Liver (tissue), 3 donors: ENCODE measurements at regions not wholly inside any gene's neighbourhood (a gene's known extent, or its start where the extent isn't known, plus 50 kb on each side); places are given as distances from the start of the nearest gene placed in this dataset.

ENCODE experiments used
- EGR1 ChIP-seq, 2 donors: IDR thresholded peaks; 2 replicates each; pipeline ENCODE4 v1.6.1; 2016 to 2018; ENCODE audit warnings: antibody characterized with exemption in 2 of 2, low read depth in 2 of 2
- RAD21 ChIP-seq, 2 donors: IDR thresholded peaks; 2 replicates each; pipeline ENCODE4 v1.6.1; 2016; ENCODE audit warnings: antibody characterized with exemption in 2 of 2, mild to moderate bottlenecking in 2 of 2
- RXRA ChIP-seq, 2 donors: IDR thresholded peaks; 2 replicates each; pipeline ENCODE4 v1.6.1; 2017 to 2018; ENCODE audit warnings: antibody characterized with exemption in 2 of 2, mild to moderate bottlenecking in 1 of 2
- SP1 ChIP-seq: IDR thresholded peaks from 2 replicates; pipeline ENCODE4 v1.6.1; 2018; ENCODE audit warnings: antibody characterized with exemption, mild to moderate bottlenecking
- YY1 ChIP-seq: IDR thresholded peaks from 2 replicates; pipeline ENCODE4 v1.6.1; 2016; ENCODE audit warnings: antibody characterized with exemption, mild to moderate bottlenecking
- TF ChIP-seq, protein P1 (sequence below): fragments of 150-350 bp; IDR thresholded peaks from 2 replicates; pipeline ENCODE4 v1.5.1; 2017; ENCODE audit warnings: improper control_type of control experiment, low read depth, low read length; ENCODE audit not compliant: missing input control
- TF ChIP-seq, protein P2 (sequence below): IDR thresholded peaks from 2 replicates; pipeline ENCODE4 v1.6.1; 2016; ENCODE audit warnings: antibody characterized with exemption
- TF ChIP-seq, protein P3 (sequence below): IDR thresholded peaks from 2 replicates; pipeline ENCODE4 v1.6.1; 2016; ENCODE audit warnings: antibody characterized with exemption
- donor health status: healthy.
- donor health status: healthy.

DNA sequence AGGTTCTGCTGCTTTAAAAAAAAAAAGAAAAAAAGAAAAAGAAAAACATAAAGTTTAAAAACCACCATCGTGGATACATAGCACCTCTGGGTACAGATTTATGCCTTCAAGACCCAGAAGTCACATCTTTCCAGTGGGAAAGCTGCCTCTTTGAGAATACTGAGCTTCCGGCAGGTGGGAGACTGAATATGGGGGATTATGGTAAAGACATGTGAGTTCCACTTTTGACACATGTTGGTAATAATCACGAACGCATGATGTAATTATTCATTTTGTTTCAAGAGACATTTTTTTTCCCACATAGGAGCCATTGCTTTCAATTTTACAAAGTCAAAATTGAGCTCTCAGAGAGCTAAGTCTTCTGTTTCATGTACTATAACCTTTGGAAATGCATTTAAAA, 229.7 kb upstream of the CDH5 start:
- TF ChIP-seq, protein P1, sequence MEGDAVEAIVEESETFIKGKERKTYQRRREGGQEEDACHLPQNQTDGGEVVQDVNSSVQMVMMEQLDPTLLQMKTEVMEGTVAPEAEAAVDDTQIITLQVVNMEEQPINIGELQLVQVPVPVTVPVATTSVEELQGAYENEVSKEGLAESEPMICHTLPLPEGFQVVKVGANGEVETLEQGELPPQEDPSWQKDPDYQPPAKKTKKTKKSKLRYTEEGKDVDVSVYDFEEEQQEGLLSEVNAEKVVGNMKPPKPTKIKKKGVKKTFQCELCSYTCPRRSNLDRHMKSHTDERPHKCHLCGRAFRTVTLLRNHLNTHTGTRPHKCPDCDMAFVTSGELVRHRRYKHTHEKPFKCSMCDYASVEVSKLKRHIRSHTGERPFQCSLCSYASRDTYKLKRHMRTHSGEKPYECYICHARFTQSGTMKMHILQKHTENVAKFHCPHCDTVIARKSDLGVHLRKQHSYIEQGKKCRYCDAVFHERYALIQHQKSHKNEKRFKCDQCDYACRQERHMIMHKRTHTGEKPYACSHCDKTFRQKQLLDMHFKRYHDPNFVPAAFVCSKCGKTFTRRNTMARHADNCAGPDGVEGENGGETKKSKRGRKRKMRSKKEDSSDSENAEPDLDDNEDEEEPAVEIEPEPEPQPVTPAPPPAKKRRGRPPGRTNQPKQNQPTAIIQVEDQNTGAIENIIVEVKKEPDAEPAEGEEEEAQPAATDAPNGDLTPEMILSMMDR = no peak
- TF ChIP-seq RAD21 (IDR thresholded peaks at IDR 0.05) (no peak), YY1 (no peak), SP1 (no peak), RXRA (IDR thresholded peaks at IDR 0.05) (no peak), EGR1 (IDR thresholded peaks at IDR 0.05; ENCODE audit: low read depth in 2 of 2) (no peak)
- TF ChIP-seq, protein P2, sequence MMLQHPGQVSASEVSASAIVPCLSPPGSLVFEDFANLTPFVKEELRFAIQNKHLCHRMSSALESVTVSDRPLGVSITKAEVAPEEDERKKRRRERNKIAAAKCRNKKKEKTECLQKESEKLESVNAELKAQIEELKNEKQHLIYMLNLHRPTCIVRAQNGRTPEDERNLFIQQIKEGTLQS = no peak
- TF ChIP-seq, protein P3, sequence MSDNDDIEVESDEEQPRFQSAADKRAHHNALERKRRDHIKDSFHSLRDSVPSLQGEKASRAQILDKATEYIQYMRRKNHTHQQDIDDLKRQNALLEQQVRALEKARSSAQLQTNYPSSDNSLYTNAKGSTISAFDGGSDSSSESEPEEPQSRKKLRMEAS = no peak
